ENCODE measurements at regions not wholly inside any gene's neighbourhood (a gene's known extent, or its start where the extent isn't known, plus 50 kb on each side); places are given as distances from the start of the nearest gene placed in this dataset.

- TF ChIP-seq E4F1 (IDR thresholded peaks at IDR 0.05; ENCODE audit: borderline replicate concordance, partially characterized antibody), result no peak
Measured at GRCh38 chr1:55413286-55413685, 198.1 kb upstream of the USP24 start (continued).

- WGBS (ENCODE audit: insufficient coverage, insufficient replicate concordance, low lambda C conversion rate, missing lambda C conversion rate), result 2% methylated on average over 2 of the region's 2 CpGs
- H3K79me2 ChIP-seq (ENCODE audit: control insufficient read depth, insufficient read depth, low read length), result no peaks in the 10 kb centered on the region
- no peaks in the 10 kb centered on the region for H3K9me3 ChIP-seq (replicated peaks; ENCODE audit: control insufficient read depth, insufficient read depth, low read length)
- H3K27ac ChIP-seq (ENCODE audit: control insufficient read depth, insufficient read depth), result no peak overlapping the region
- H3K4me3 ChIP-seq, result no peak overlapping the region
- no peak overlapping the region for H2AFZ ChIP-seq (ENCODE audit: control insufficient read depth, low read depth, low read length)
- ATAC-seq, result no peak
- ChIA-PET CTCF (interaction anchor here (1.2 kb wide), 1 partner anchor 72 kb away, joined by 3 read pairs; no protein-coding TSS in a partner anchor), SMC1A (ENCODE audit: uncharacterized antibody, unreplicated experiment) (interaction anchor here (1.2 kb wide), 1 partner anchor 29 kb away, joined by 3 read pairs; no protein-coding TSS in a partner anchor), POLR2A (no interaction called here), RAD21 (ENCODE audit: unreplicated experiment) (no interaction called here)
- no peaks in the 10 kb centered on the region for H3K36me3 ChIP-seq (ENCODE audit: control insufficient read depth in 2 of 2, insufficient read depth in 2 of 2, low read length in 1 of 2)
- H3K27me3 ChIP-seq (replicated peaks in 1 of 2; ENCODE audit: control insufficient read depth in 2 of 2, insufficient read depth in 2 of 2, low read length in 1 of 2), result no peaks in the 10 kb centered on the region; a peak in 1 of 4 replicates
- in situ Hi-C loops (cut with MboI) (no loop called here), intact Hi-C loops (cut with micrococcal nuclease; ENCODE audit: unreplicated experiment) (no loop called here)
- DNase-seq (ENCODE audit: low read depth, low spot score), result no peak
- H4K20me1 ChIP-seq (ENCODE audit: control insufficient read depth, insufficient read depth), result no peaks in the 10 kb centered on the region
- no peaks in the 10 kb centered on the region for H3K4me1 ChIP-seq (ENCODE audit: control insufficient read depth, insufficient read depth, low read length)
- TF ChIP-seq ZNF622 (IDR thresholded peaks at IDR 0.05) (no peak), NR2F1 (conservative IDR thresholded peaks at IDR 0.05) (no peak), POLR2AphosphoS5 (IDR thresholded peaks at IDR 0.05; ENCODE audit: low read length) (no peak)
- no TSS peak for BruUV-seq (replicated peaks)
- no peak for FAIRE-seq
- no peak overlapping the region for H3K4me2 ChIP-seq (ENCODE audit: control insufficient read depth, insufficient read depth)
- H3K9ac ChIP-seq (ENCODE audit: control insufficient read depth, insufficient read depth, low read length), result no peak overlapping the region
Measured at GRCh38 chr1:55412060-55412459, 196.9 kb upstream of the USP24 start.
